HUES64 (cell line): ENCODE measurements at regions not wholly inside any gene's neighbourhood (a gene's known extent, or its start where the extent isn't known, plus 50 kb on each side); places are given as distances from the start of the nearest gene placed in this dataset.
"Not testable (repeated sequence)": the region's sequence is repeated elsewhere in the genome, so short reads cannot be mapped to it uniquely, and the experiment has no call there.

Experiments
- H3K27ac ChIP-seq: 2 replicates; pipeline ENCODE4 v1.7.0; 2013; ENCODE audit warnings: low read depth, low read length, inconsistent platforms
- H3K27me3 ChIP-seq: 2 replicates; pipeline ENCODE4 v1.6.1; 2013; ENCODE audit warnings: mild to moderate bottlenecking, low read length; ENCODE audit not compliant: insufficient read depth
- H3K36me3 ChIP-seq: 2 replicates; pipeline ENCODE4 v1.6.1; 2013; ENCODE audit warnings: mild to moderate bottlenecking, low read length; ENCODE audit not compliant: insufficient read depth
- H3K4me1 ChIP-seq: 2 replicates; pipeline ENCODE4 v1.6.1; 2013; ENCODE audit warnings: mild to moderate bottlenecking, low read length, moderate library complexity; ENCODE audit not compliant: insufficient read depth
- H3K4me3 ChIP-seq: 2 replicates; pipeline ENCODE4 v1.5.1; 2013; ENCODE audit warnings: mild to moderate bottlenecking, low read length, moderate library complexity
- H3K9ac ChIP-seq: 2 replicates; pipeline ENCODE4 v1.6.1; 2013; ENCODE audit warnings: mild to moderate bottlenecking, low read depth, low read length
- H3K9me3 ChIP-seq: 2 replicates; pipeline ENCODE4 v1.6.1; 2013; ENCODE audit warnings: low read depth, low read length; ENCODE audit not compliant: insufficient read depth
- WGBS: fragments of 150-250, 120-280 bp; methylation state at CpG from one replicate; pipeline ENCODE4 v1.1.7; 2013; ENCODE audit warnings: missing lambda C conversion rate; 5-methylcytosine and 5-hydroxymethylcytosine counted together

DNA sequence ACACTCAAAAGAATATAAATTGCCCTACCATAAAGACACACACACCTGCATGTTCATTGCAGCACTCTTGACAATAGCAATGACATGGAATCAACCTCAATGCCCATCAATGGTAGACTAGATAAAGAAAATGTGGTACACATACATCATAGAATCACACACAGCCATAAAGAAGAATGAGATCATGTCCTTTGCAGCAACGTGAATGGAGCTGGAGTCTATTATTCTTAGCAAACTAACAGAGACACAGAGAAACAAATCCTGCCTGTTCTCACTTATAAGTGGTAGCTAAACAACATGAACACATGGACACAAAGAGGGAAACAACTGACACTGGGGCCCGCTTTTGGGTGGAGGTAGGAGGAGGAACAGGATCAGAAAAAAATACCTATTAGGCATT is 2062.2 kb upstream of the CDH6 start:
- Histone ChIP-seq H3K9me3 (0 out of 2 replicates have a peak, but pooled peaks cover 2% of the 10 kb centered on the region), H3K36me3 (no peaks in the 10 kb centered on the region), H3K9ac (no peak overlapping the region), H3K27me3 (no peaks in the 10 kb centered on the region), H3K4me1 (no peaks in the 10 kb centered on the region), H3K27ac (no peak overlapping the region), H3K4me3 (no peak overlapping the region)
- WGBS, result 100% methylated on average over 2 of the region's 2 CpGs

DNA sequence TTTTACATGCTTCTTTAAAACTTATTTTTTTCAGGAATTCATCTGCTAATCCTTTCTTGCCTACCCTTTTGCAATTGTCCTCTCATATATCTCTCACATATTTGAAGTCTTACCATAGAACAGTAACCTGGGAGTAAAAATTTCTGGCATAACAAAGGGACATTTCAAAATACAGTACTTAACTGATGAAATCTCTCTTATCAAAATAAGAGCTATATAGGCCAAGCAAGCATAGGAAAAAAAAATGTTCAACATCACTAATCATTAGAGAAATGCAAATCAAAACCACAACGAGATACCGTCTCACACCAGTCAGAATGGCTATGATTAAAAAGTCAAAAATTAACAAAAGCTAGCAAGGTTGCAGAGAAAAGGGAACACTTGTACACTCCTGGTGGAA is 2062.7 kb upstream of the CDH6 start:
- Histone ChIP-seq H3K27me3 (no peaks in the 10 kb centered on the region), H3K4me3 (no peak overlapping the region), H3K27ac (no peak overlapping the region), H3K36me3 (no peaks in the 10 kb centered on the region), H3K9me3 (0 out of 2 replicates have a peak, but pooled peaks cover 2% of the 10 kb centered on the region), H3K9ac (no peak overlapping the region), H3K4me1 (no peaks in the 10 kb centered on the region)
- 88% methylated on average over 2 of the region's 2 CpGs for WGBS

DNA sequence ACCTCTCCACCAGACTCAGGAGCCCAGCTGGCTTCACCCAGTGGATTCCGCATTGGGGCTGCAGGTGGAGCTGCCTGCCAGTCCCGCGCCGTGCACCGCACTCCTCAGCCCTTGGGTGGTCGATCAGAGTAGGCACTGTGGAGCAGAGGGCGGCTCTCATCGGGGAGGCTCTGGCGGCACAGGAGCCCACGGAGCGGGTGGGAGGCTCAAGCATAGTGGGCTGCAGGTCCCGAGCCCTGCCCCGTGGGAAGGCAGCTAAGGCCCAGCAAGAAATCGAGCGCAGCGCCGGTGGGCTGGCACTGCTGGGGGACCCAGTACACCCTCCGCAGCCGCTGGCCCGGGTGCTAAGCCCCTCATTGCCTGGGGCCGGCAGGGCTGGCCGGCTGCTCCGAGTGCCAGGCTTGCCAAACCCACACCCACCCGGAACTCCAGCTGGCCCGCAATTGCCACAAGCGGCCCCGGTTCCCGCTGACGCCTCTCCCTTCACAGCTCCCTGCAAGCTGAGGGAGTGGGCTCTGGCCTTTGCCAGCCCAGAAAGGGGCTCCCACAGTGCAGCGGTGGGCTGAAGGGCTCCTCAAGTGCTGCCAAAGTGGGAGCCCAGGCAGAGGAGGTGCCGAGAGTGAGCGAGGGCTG is 2065.8 kb upstream of the CDH6 start:
- H3K9me3 ChIP-seq, H3K36me3 ChIP-seq, H3K4me1 ChIP-seq, H3K9ac ChIP-seq, H3K27ac ChIP-seq, H3K27me3 ChIP-seq, H3K4me3 ChIP-seq: not testable (repeated sequence)
- 97% methylated on average over 32 of the region's 32 CpGs for whole genome bisulfite sequencing

DNA sequence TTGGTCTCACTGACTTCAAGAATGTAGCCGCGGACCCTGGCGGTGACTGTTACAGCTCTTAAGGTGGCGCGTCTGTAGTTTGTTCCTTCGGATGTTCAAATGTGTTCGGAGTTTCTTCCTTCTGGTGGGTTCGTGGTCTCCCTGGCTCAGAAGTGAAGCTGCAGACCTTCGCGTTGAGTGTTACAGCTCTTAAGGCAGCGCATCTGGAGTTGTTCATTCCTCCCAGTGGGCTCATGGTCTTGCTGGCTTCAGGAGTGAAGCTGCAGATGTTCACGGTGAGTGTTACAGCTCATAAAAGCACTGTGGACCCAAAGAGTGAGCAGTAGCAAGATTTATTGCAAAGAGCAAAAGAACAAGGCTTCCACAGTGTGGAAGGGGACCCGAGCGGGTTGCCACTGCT is 2067.0 kb upstream of the CDH6 start:
- H3K9me3 ChIP-seq, H3K4me3 ChIP-seq, H3K36me3 ChIP-seq, H3K27me3 ChIP-seq, H3K4me1 ChIP-seq, H3K27ac ChIP-seq, H3K9ac ChIP-seq: not testable (repeated sequence)
- WGBS, result 95% methylated on average over 14 of the region's 14 CpGs

DNA sequence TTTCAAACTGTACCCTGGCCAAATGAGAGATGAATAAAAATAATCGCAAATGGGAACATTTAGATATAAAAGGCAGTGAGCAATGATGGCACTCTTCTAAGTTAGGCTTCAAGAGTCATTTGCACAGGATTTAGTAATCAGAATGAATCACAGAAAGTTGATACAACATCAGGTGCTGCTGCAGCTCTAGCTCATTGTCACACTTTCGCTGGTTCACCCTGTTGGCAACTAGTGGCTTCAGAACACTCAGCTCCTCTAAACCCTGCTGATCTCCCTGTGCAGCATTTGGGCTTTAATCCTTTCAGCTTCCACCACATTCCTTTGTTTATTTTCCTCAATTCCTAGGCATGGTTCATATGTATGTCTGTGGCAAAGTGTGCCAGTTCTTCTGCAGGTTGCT is 2071.2 kb upstream of the CDH6 start:
- Histone ChIP-seq H3K4me1 (peaks cover 8% of the 10 kb centered on the region), H3K27ac (no peak overlapping the region), H3K27me3 (no peaks in the 10 kb centered on the region), H3K36me3 (no peaks in the 10 kb centered on the region), H3K9me3 (no peaks in the 10 kb centered on the region), H3K9ac (no peak overlapping the region), H3K4me3 (no peak overlapping the region)
- 94% methylated on average over 2 of the region's 2 CpGs for WGBS

DNA sequence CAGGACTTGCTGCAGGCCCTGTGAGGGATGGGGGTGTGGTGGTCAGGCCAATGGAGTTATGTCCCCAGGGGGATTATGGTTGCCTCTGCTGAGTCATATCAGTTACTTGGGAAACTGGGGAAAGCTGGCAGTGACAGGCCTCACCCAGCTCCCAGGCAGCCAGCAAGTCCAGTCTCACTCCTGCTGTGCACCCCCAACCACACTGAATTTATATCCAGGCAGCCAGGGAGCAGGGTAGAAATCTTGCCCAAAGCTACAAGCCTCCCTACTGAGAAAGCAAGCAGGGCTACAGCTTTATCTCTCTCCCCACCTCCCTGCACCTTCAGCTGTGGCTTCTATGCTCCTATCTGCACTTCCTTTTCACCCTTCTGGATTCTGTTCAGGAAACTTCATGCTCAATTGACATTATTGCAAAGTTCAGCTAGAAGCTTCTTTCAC is 2076.0 kb upstream of the CDH9 start:
- Histone ChIP-seq H3K9me3 (0 out of 2 replicates have a peak, but pooled peaks cover 5% of the 10 kb centered on the region), H3K4me3 (no peak overlapping the region), H3K27ac (no peak overlapping the region), H3K4me1 (no peaks in the 10 kb centered on the region), H3K9ac (no peak overlapping the region), H3K36me3 (no peaks in the 10 kb centered on the region), H3K27me3 (no peaks in the 10 kb centered on the region)

DNA sequence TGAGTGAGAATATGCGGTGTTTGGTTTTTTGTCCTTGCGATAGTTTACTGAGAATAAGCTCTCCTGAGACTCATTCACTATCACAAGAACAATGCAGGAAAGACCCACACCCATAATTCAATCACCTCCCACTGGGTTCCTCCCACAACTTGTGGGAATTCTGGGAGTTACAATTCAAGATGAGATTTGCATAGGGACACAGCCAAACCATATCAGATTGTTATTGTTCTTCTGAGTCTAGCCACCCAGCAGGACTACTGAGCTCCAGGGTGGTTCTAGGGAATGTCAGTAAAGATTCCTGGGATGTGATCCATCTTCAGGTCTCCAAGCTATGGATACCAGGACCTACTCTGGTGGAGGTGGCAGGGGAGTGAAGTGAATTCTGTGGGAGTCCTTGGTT is 2075.1 kb upstream of the CDH9 start:
- no peaks in the 10 kb centered on the region for H3K4me1 ChIP-seq
- 100% methylated on average over 1 of the region's 2 CpGs for WGBS
- no peaks in the 10 kb centered on the region for H3K27me3 ChIP-seq
- H3K36me3 ChIP-seq, result no peaks in the 10 kb centered on the region
- H3K9me3 ChIP-seq, result 0 out of 2 replicates have a peak, but pooled peaks cover 5% of the 10 kb centered on the region
- no peak overlapping the region for H3K9ac ChIP-seq
- no peak overlapping the region for H3K27ac ChIP-seq
- no peak overlapping the region for H3K4me3 ChIP-seq

DNA sequence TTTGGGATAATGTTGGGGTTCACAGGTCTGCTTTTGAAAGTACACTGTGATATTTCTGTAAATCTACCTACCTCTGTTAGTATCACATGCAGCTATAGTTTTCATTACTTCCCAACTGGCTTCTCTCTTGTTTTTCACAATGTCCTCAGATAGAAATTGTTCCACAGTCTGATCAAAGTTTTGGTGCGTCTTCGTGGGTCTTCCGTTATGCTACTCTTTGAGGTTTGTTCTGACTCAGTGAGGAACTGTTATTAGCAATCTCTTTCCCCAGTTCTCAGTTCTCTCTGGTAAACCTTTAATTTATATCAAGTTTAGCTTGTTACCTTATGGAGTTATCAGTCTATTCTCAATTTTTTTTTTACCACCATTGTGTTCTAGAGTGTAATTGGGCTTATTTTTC is 2061.2 kb upstream of the CDH9 start:
- Histone ChIP-seq H3K36me3 (no peaks in the 10 kb centered on the region), H3K27ac (no peak overlapping the region), H3K27me3 (no peaks in the 10 kb centered on the region), H3K9me3 (no peaks in the 10 kb centered on the region), H3K4me3 (no peak overlapping the region), H3K9ac (no peak overlapping the region), H3K4me1 (peaks cover 7% of the 10 kb centered on the region; the same call in 1 of the 2 replicates)
- WGBS, result 100% methylated on average over 3 of the region's 3 CpGs

DNA sequence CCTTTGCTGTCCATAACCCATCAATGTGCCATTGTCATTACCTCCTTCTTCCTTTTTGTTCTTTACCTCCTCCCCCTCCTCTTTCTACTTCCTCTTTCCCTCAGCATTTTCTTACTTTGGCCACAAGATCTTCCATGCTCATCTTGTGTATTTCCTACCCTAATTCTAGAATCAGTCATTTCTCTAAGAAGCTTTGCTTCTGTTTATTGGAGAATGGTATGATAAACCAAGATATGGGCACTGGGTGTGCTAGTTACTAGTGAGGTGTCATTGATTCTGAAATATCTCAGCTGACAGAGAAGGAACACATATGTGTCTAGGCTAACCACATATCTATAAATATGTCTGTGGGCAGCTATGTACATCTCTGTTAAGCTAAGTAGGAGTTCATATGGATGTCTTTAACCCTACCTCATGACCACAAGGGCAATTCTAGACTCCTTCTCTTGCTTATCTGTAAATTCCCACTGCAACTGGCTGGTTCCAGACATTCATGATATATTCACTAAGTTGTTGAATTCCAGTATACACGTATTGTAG is 2051.3 kb upstream of the CDH9 start:
- Histone ChIP-seq H3K9ac (no peak overlapping the region), H3K9me3 (no peaks in the 10 kb centered on the region; the same call in 1 of the 2 replicates), H3K4me1 (no peaks in the 10 kb centered on the region), H3K27me3 (no peaks in the 10 kb centered on the region), H3K4me3 (no peak overlapping the region), H3K27ac (no peak overlapping the region), H3K36me3 (no peaks in the 10 kb centered on the region)
- no CpG with 5 or more reads among the region's 1 CpG for WGBS

DNA sequence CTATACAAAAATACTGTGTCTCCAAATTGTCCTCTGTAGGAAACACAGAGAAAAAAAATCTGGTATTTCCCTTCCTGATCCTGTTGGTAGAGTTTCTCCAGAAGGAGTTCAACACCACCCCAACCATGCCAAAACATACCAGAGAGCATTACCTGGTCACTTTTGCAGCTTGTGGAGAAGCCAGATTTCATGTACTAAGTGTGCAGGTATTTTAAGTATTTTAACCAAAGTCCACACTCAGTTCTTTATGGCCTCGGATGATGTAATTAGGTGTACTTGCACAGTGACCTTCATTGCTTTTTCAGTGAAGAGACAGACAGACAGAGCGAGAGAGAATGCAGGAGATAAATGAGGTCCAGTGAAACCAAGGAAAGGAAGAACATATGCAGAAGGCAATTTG is 2046.8 kb upstream of the CDH9 start:
- no peaks in the 10 kb centered on the region for H3K4me1 ChIP-seq
- H3K4me3 ChIP-seq, result no peak overlapping the region
- no peaks in the 10 kb centered on the region for H3K36me3 ChIP-seq
- no peaks in the 10 kb centered on the region for H3K27me3 ChIP-seq
- H3K27ac ChIP-seq, result no peak overlapping the region
- WGBS, result 89% methylated on average over 2 of the region's 2 CpGs
- no peaks in the 10 kb centered on the region for H3K9me3 ChIP-seq
- no peak overlapping the region for H3K9ac ChIP-seq

DNA sequence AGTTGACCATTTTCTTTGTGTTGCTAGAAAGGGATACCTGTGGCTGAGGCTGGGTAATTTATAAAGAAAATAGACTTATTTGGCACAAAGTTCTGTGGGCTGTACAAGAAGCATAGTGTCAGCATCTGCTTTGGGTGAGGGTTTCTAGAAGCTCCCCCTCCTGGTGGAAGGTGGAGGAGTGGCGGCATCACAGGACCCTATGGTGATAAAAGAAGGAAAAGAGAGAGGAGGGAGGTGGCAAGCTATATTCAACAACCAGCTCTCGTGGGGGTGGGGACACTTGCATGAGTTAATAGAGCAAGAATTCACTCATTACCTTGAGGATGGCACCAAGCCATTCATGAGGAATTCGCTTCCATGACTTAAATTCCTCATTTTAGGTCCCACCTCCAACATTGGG is 2041.4 kb upstream of the CDH9 start:
- Histone ChIP-seq H3K27me3 (no peaks in the 10 kb centered on the region), H3K27ac (no peak overlapping the region), H3K4me1 (no peaks in the 10 kb centered on the region), H3K9ac (no peak overlapping the region), H3K36me3 (no peaks in the 10 kb centered on the region), H3K4me3 (no peak overlapping the region), H3K9me3 (no peaks in the 10 kb centered on the region)
- 72% methylated on average over 3 of the region's 3 CpGs for WGBS

DNA sequence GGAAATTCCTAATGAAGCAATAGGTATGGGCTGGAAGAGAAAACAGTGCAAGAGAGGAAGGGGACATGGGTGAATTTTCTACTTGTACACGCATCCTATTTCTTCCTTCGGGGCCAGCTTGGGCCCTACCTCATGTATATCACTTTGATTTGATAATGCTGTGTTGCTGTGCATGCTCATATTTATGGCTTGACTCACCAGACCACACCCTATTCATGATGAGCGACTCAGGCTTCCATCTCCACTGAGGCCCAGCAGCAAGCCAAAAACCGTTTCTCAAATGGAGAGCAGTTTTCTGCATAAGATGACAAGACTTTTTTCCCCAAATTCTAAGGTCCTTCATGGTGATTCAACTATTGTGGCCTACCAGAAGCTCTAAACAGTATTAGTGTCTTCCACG is 2039.1 kb upstream of the CDH9 start:
- H3K27me3 ChIP-seq, result no peaks in the 10 kb centered on the region
- H3K36me3 ChIP-seq, result no peaks in the 10 kb centered on the region
- H3K27ac ChIP-seq, result no peak overlapping the region
- no peaks in the 10 kb centered on the region for H3K9me3 ChIP-seq
- no peak overlapping the region for H3K9ac ChIP-seq
- WGBS, result 61% methylated on average over 4 of the region's 5 CpGs
- no peaks in the 10 kb centered on the region for H3K4me1 ChIP-seq
- H3K4me3 ChIP-seq, result no peak overlapping the region
